K562 (cell line): ENCODE measurements at regions not wholly inside any gene's neighbourhood (a gene's known extent, or its start where the extent isn't known, plus 50 kb on each side); places are given as distances from the start of the nearest gene placed in this dataset.

Source experiments
- ATAC-seq: fragments of 200-7000 bp; cut with Tn5 transposase; 3 replicates; pipeline ENCODE4 v1.9.1; 2020; ENCODE audit warnings: moderate library complexity
- BruUV-seq: library from RNA; stranded (reverse); fragments of 400-500 nt; replicated peaks from 2 replicates; lab custom pipeline; 2021; lab: Mats Ljungman, UMichigan
- CTCF ChIA-PET: fragments of 300-600 bp; formaldehyde crosslinking; extraction: SDS; loops from one replicate; lab custom pipeline; 2021; ENCODE audit warnings: low intra/inter-chr PET ratio; lab: Yijun Ruan, JAX
- POLR2A ChIA-PET: fragments of 300-600, 350-650 bp; sonication (Branson Sonifier 250); formaldehyde crosslinking; extraction: SDS; loops from one replicate; lab custom pipeline; 2021; ENCODE audit warnings: antibody characterized with exemption, inconsistent platforms; lab: Yijun Ruan, JAX
- DNase-seq, 4 experiments: peaks; one replicate each; pipeline versions ENCODE4 v3.0.0 to v3.0.0-alpha.2; 2011 to 2018; ENCODE audit warnings: low spot score in 3 of 4, mixed read lengths in 3 of 4; ENCODE audit errors: extremely low read depth in 1 of 4
- FAIRE-seq: peaks from 2 replicates; lab custom pipeline; 2011; peaks lifted over from hg19 to GRCh38; lab: Jason Lieb, UNC
- H2AFZ ChIP-seq: 2 replicates; pipeline ENCODE4 v1.6.0; 2011; ENCODE audit warnings: low read depth, low read length, control low read depth, inconsistent platforms
- H3K27ac ChIP-seq: fragments of 200-600 bp; 3 replicates; pipeline ENCODE4 v1.8.0; 2011; ENCODE audit warnings: low read depth, mild to moderate bottlenecking, control low read depth, inconsistent platforms, low read length, moderate library complexity, mixed read lengths; ENCODE audit errors: extremely low read depth
- H3K27me3 ChIP-seq, 2 experiments: fragments of 300-600 bp in 1 of 2; 2 replicates in 1 of 2; 3 replicates in 1 of 2; pipeline versions ENCODE4 v1.6.0 to v1.8.0; 2011; ENCODE audit warnings: inconsistent platforms in 2 of 2, low read length in 2 of 2, mild to moderate bottlenecking in 1 of 2, mixed read lengths in 1 of 2, moderate library complexity in 1 of 2; ENCODE audit not compliant: control insufficient read depth in 2 of 2, insufficient read depth in 2 of 2
- H3K36me3 ChIP-seq: fragments of 300-600 bp; 3 replicates; pipeline ENCODE4 v1.8.0; 2011; ENCODE audit warnings: mild to moderate bottlenecking, low read length, inconsistent platforms; ENCODE audit not compliant: control insufficient read depth, insufficient read depth
- H3K4me1 ChIP-seq, 2 experiments: fragments of 200-600 bp in 1 of 2; replicated peaks in 1 of 2; 2 replicates in 1 of 2; 3 replicates in 1 of 2; pipeline versions ENCODE4 v1.5.1 to v1.8.0; 2011; ENCODE audit warnings: inconsistent platforms in 2 of 2, low read length in 2 of 2, mild to moderate bottlenecking in 1 of 2, mixed read lengths in 1 of 2, moderate library complexity in 1 of 2; ENCODE audit not compliant: control insufficient read depth in 2 of 2, insufficient read depth in 2 of 2
- H3K4me2 ChIP-seq: 2 replicates; pipeline ENCODE4 v1.6.1; 2011; ENCODE audit warnings: low read length, control low read depth, inconsistent platforms, mixed read lengths; ENCODE audit not compliant: insufficient read depth
- H3K4me3 ChIP-seq: fragments of 200-600 bp; sonication (generic), shearing (Covaris generic); 2 replicates; pipeline ENCODE4 v1.5.1; 2016; ENCODE audit warnings: control low read depth, inconsistent platforms
- H3K79me2 ChIP-seq: fragments of 200-600 bp; 3 replicates; pipeline ENCODE4 v1.8.0; 2011; ENCODE audit warnings: low read length, inconsistent platforms; ENCODE audit not compliant: control insufficient read depth, insufficient read depth
- H3K9ac ChIP-seq, 2 experiments: 2 replicates each; pipeline versions ENCODE4 v1.6.0 to v1.6.1; 2011; ENCODE audit warnings: low read depth in 2 of 2, low read length in 2 of 2, control low read depth in 1 of 2, inconsistent platforms in 1 of 2, mild to moderate bottlenecking in 1 of 2, mixed read lengths in 1 of 2; ENCODE audit not compliant: insufficient read depth in 1 of 2
- H3K9me1 ChIP-seq: one replicate; pipeline ENCODE4 v1.6.0; 2011; ENCODE audit warnings: inconsistent platforms, mild to moderate bottlenecking, low read length, moderate library complexity; ENCODE audit not compliant: control insufficient read depth, insufficient read depth
- H3K9me3 ChIP-seq: replicated peaks from 2 replicates; pipeline ENCODE4 v1.5.1; 2011; ENCODE audit warnings: low read depth, low read length, inconsistent platforms; ENCODE audit not compliant: control insufficient read depth, insufficient read depth
- H4K20me1 ChIP-seq: replicated peaks from 2 replicates; pipeline ENCODE4 v1.6.1; 2011; ENCODE audit warnings: low read length, inconsistent platforms, mixed read lengths; ENCODE audit not compliant: control insufficient read depth, insufficient read depth
- C11orf30 ChIP-seq: fragments of 450-650 bp; IDR thresholded peaks from 2 replicates; pipeline ENCODE4 v1.6.1; 2016; ENCODE audit warnings: low read depth, mild to moderate bottlenecking
- NR2C1 ChIP-seq, 2 experiments: fragments of 450-650 bp; IDR thresholded peaks; 2 replicates each; pipeline ENCODE4 v1.6.1; 2017; ENCODE audit warnings: mild to moderate bottlenecking in 2 of 2, antibody characterized with exemption in 1 of 2, inconsistent platforms in 1 of 2, missing compliant biosample characterization in 1 of 2, missing genetic modification characterization in 1 of 2
- TEAD4 ChIP-seq, 2 experiments: sonication (generic) in 1 of 2; formaldehyde crosslinking in 1 of 2; IDR thresholded peaks; 2 replicates each; pipeline versions ENCODE4 v1.6.1 to v1.8.0; 2012 to 2022; ENCODE audit warnings: borderline replicate concordance in 1 of 2, inconsistent platforms in 1 of 2, low read length in 1 of 2, mild to moderate bottlenecking in 1 of 2, missing genetic modification reagents in 1 of 2
- YY1 ChIP-seq, 3 experiments: IDR thresholded peaks; 2 replicates each; pipeline ENCODE4 v1.6.1; 2011; ENCODE audit warnings: low read length in 2 of 3, mild to moderate bottlenecking in 2 of 3, moderate library complexity in 2 of 3, borderline replicate concordance in 1 of 3, control low read depth in 1 of 3, low read depth in 1 of 3; ENCODE audit not compliant: insufficient read depth in 3 of 3, insufficient replicate concordance in 2 of 3, control insufficient read depth in 1 of 3, insufficient read length in 1 of 3; ENCODE audit errors: extremely low read depth in 1 of 3
- ZNF12 ChIP-seq: sonication (generic); formaldehyde crosslinking; IDR thresholded peaks from 2 replicates; pipeline ENCODE4 v1.4.0; 2020; ENCODE audit warnings: mild to moderate bottlenecking, missing genetic modification reagents
- ZNF282 ChIP-seq: sonication (generic); formaldehyde crosslinking; IDR thresholded peaks from 2 replicates; pipeline ENCODE4 v1.8.1; 2023; ENCODE audit warnings: missing genetic modification reagents
- ZNF316 ChIP-seq: fragments of 450-650 bp; IDR thresholded peaks from 2 replicates; pipeline ENCODE4 v1.6.1; 2016
- ZNF507 ChIP-seq: conservative IDR thresholded peaks from 2 replicates; pipeline ENCODE4 v1.6.1; 2017; ENCODE audit warnings: missing genetic modification characterization, missing compliant biosample characterization
- WGBS: fragments of 100-300 bp; shearing (Covaris generic); methylation state at CpG from one replicate; pipeline ENCODE4 v1.1.6; 2016; ENCODE audit warnings: low coverage, mixed read lengths; ENCODE audit not compliant: insufficient coverage; ENCODE audit errors: missing lambda C conversion rate; 5-methylcytosine and 5-hydroxymethylcytosine counted together
- in situ Hi-C: fragments of 300-500 bp; cut with MboI; formaldehyde crosslinking; loops from 4 replicates; pipeline ENCODE4 v1.15.0; 2018; ENCODE audit warnings: inconsistent platforms, mixed read lengths
- intact Hi-C: fragments of 100-400 bp; cut with micrococcal nuclease; formaldehyde crosslinking; loops from 2 replicates; pipeline ENCODE4 v1.14.2; 2022
- TF ChIP-seq, protein P1 (sequence below), 2 experiments: fragments of 450-650 bp in 1 of 2; sonication (generic) in 1 of 2; formaldehyde crosslinking in 1 of 2; IDR thresholded peaks; 2 replicates each; pipeline versions ENCODE4 v1.7.1 to v1.9.0; 2016 to 2022; ENCODE audit warnings: inconsistent platforms in 1 of 2, mild to moderate bottlenecking in 1 of 2, missing genetic modification reagents in 1 of 2

- ChIA-PET CTCF (no interaction called here), POLR2A (no interaction called here)
- Histone ChIP-seq H3K9me1 (no peaks in the 10 kb centered on the region), H3K27me3 (no peaks in the 10 kb centered on the region), H3K4me2 (no peak overlapping the region), H3K27ac (no peak overlapping the region), H3K4me1 (no peaks in the 10 kb centered on the region), H3K4me3 (no peak overlapping the region), H4K20me1 (no peaks in the 10 kb centered on the region), H3K9ac (no peak overlapping the region), H3K79me2 (no peaks in the 10 kb centered on the region), H2AFZ (no peak overlapping the region), H3K9me3 (no peaks in the 10 kb centered on the region), H3K36me3 (no peaks in the 10 kb centered on the region)
- intact Hi-C loops, result no loop called here
- 0% methylated on average over 1 of the region's 1 CpG for WGBS
- TF ChIP-seq TEAD4 (IDR thresholded peaks at IDR 0.05; ENCODE audit: low read length), result no peak
- no peak for TF ChIP-seq TEAD4 (CRISPR knock-in tag; IDR thresholded peaks at IDR 0.05; ENCODE audit: borderline replicate concordance)
- peak; percentile 78 for TF ChIP-seq ZNF507 (tag)
- TF ChIP-seq C11orf30, result peak; percentile 28; the same call in 1 of the 2 replicates
- TF ChIP-seq, protein P1, sequence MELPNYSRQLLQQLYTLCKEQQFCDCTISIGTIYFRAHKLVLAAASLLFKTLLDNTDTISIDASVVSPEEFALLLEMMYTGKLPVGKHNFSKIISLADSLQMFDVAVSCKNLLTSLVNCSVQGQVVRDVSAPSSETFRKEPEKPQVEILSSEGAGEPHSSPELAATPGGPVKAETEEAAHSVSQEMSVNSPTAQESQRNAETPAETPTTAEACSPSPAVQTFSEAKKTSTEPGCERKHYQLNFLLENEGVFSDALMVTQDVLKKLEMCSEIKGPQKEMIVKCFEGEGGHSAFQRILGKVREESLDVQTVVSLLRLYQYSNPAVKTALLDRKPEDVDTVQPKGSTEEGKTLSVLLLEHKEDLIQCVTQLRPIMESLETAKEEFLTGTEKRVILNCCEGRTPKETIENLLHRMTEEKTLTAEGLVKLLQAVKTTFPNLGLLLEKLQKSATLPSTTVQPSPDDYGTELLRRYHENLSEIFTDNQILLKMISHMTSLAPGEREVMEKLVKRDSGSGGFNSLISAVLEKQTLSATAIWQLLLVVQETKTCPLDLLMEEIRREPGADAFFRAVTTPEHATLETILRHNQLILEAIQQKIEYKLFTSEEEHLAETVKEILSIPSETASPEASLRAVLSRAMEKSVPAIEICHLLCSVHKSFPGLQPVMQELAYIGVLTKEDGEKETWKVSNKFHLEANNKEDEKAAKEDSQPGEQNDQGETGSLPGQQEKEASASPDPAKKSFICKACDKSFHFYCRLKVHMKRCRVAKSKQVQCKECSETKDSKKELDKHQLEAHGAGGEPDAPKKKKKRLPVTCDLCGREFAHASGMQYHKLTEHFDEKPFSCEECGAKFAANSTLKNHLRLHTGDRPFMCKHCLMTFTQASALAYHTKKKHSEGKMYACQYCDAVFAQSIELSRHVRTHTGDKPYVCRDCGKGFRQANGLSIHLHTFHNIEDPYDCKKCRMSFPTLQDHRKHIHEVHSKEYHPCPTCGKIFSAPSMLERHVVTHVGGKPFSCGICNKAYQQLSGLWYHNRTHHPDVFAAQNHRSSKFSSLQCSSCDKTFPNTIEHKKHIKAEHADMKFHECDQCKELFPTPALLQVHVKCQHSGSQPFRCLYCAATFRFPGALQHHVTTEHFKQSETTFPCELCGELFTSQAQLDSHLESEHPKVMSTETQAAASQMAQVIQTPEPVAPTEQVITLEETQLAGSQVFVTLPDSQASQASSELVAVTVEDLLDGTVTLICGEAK (IDR thresholded peaks at IDR 0.05), result no peak
- TF ChIP-seq, protein P1 (CRISPR knock-in tag; IDR thresholded peaks at IDR 0.05), result no peak
- no peak for TF ChIP-seq NR2C1 (IDR thresholded peaks at IDR 0.05)
- TF ChIP-seq NR2C1 (tag; IDR thresholded peaks at IDR 0.05), result no peak
- no peak for TF ChIP-seq ZNF12 (CRISPR knock-in tag)
- TF ChIP-seq ZNF282 (CRISPR knock-in tag), result no peak
- no peak for TF ChIP-seq YY1 (IDR thresholded peaks at IDR 0.05; ENCODE audit: borderline replicate concordance in 1 of 3, control insufficient read depth in 1 of 3, extremely low read depth in 1 of 3, insufficient read depth in 3 of 3, insufficient read length in 1 of 3, insufficient replicate concordance in 2 of 3, low read depth in 1 of 3, low read length in 2 of 3)
- peak; percentile 62 for TF ChIP-seq ZNF316
- FAIRE-seq, result no peak
- DNase-seq, result no peak
- in situ Hi-C loops, result no loop called here
- ATAC-seq, result no peak
- no TSS peak for BruUV-seq
These were observed 712.0 kb downstream of the MAT2B start for GRCh38 chr5:164217464-164217863.
